DND-41 (cell line): ENCODE measurements at regions not wholly inside any gene's neighbourhood (a gene's known extent, or its start where the extent isn't known, plus 50 kb on each side); places are given as distances from the start of the nearest gene placed in this dataset.

Source experiments
- ATAC-seq: fragments of 200-7000 bp; cut with Tn5 transposase; 3 replicates; pipeline ENCODE4 v1.9.1; 2021; ENCODE audit warnings: low read depth; ENCODE audit not compliant: insufficient read depth
- DNase-seq: peaks from one replicate; pipeline ENCODE4 v3.0.0-alpha.2; 2020
- H2AFZ ChIP-seq: 2 replicates; pipeline ENCODE4 v1.6.0; 2012; ENCODE audit warnings: low read depth, low read length
- H3K27ac ChIP-seq: 2 replicates; pipeline ENCODE4 v1.5.1; 2012; ENCODE audit warnings: low read length, inconsistent platforms
- H3K27me3 ChIP-seq: fragments of 200-600 bp; sonication (generic); 2 replicates; pipeline ENCODE4 v1.6.0; 2012; ENCODE audit warnings: low read length, mild to moderate bottlenecking, inconsistent platforms; ENCODE audit not compliant: insufficient read depth, poor library complexity
- H3K36me3 ChIP-seq: 2 replicates; pipeline ENCODE4 v1.5.1; 2012; ENCODE audit warnings: low read length, inconsistent platforms; ENCODE audit not compliant: insufficient read depth
- H3K4me1 ChIP-seq: 2 replicates; pipeline ENCODE4 v1.5.1; 2012; ENCODE audit warnings: mild to moderate bottlenecking, low read length; ENCODE audit not compliant: insufficient read depth
- H3K4me2 ChIP-seq: 2 replicates; pipeline ENCODE4 v1.6.0; 2012; ENCODE audit warnings: mild to moderate bottlenecking, moderate library complexity, low read length, inconsistent platforms; ENCODE audit not compliant: insufficient read depth
- H3K4me3 ChIP-seq, 2 experiments: fragments of 200-600 bp in 1 of 2; shearing (Covaris generic) in 1 of 2; 2 replicates each; pipeline ENCODE4 v1.5.1; 2012 to 2016; ENCODE audit warnings: inconsistent platforms in 2 of 2, low read length in 2 of 2, mild to moderate bottlenecking in 2 of 2, low read depth in 1 of 2, moderate library complexity in 1 of 2
- H3K79me2 ChIP-seq: 2 replicates; pipeline ENCODE4 v1.6.0; 2012; ENCODE audit warnings: low read length, inconsistent platforms; ENCODE audit not compliant: insufficient read depth
- H3K9ac ChIP-seq: 2 replicates; pipeline ENCODE4 v1.6.0; 2012; ENCODE audit warnings: low read depth, mild to moderate bottlenecking, inconsistent platforms, low read length, moderate library complexity
- H3K9me3 ChIP-seq: 2 replicates; pipeline ENCODE4 v1.5.1; 2012; ENCODE audit warnings: low read length, moderate library complexity, mild to moderate bottlenecking, inconsistent platforms; ENCODE audit not compliant: insufficient read depth, severe bottlenecking
- H4K20me1 ChIP-seq: 2 replicates; pipeline ENCODE4 v1.6.0; 2012; ENCODE audit warnings: low read length; ENCODE audit not compliant: insufficient read depth
- CTCF ChIP-seq: IDR thresholded peaks from 2 replicates; pipeline ENCODE4 v1.5.1; 2012; ENCODE audit warnings: borderline replicate concordance, low read length, moderate library complexity, mild to moderate bottlenecking; ENCODE audit not compliant: poor library complexity, severe bottlenecking; ENCODE audit errors: extremely low read depth
- EZH2 ChIP-seq: IDR thresholded peaks from 3 replicates; pipeline ENCODE4 v1.6.1; 2012; ENCODE audit warnings: borderline replicate concordance, low read depth, mild to moderate bottlenecking, moderate library complexity, low read length, inconsistent platforms; ENCODE audit not compliant: severe bottlenecking

- ATAC-seq: no peak
- Histone ChIP-seq H3K27me3 (no peaks in the 10 kb centered on the region), H3K4me3 (no peak overlapping the region), H3K27ac (no peak overlapping the region), H3K4me2 (no peak overlapping the region), H3K4me1 (no peaks in the 10 kb centered on the region), H3K79me2 (no peaks in the 10 kb centered on the region), H3K9me3 (no peaks in the 10 kb centered on the region), H3K36me3 (no peaks in the 10 kb centered on the region), H4K20me1 (no peaks in the 10 kb centered on the region), H2AFZ (no peak overlapping the region), H3K9ac (no peak overlapping the region)
- TF ChIP-seq CTCF (no peak), EZH2 (no peak)
- no peak for DNase-seq
These were observed 224.3 kb downstream of the MAFB start for GRCh38 chr20:40464731-40465208.

- Histone ChIP-seq H3K27ac (no peak overlapping the region), H3K9ac (no peak overlapping the region), H3K9me3 (no peaks in the 10 kb centered on the region), H2AFZ (no peak overlapping the region), H3K79me2 (no peaks in the 10 kb centered on the region), H3K36me3 (no peaks in the 10 kb centered on the region), H4K20me1 (no peaks in the 10 kb centered on the region), H3K4me2 (no peak overlapping the region), H3K4me3 (no peak overlapping the region), H3K27me3 (no peaks in the 10 kb centered on the region), H3K4me1 (no peaks in the 10 kb centered on the region)
- ATAC-seq: no peak
- no peak for DNase-seq
- TF ChIP-seq EZH2 (no peak), CTCF (no peak)
These were observed 225.9 kb downstream of the MAFB start for GRCh38 chr20:40463171-40463570.

GRCh38 chr20:40462566-40462965, 226.5 kb downstream of the MAFB start:
- no peak overlapping the region for H3K9ac ChIP-seq
- TF ChIP-seq CTCF (no peak), EZH2 (no peak)
- H3K79me2 ChIP-seq: no peaks in the 10 kb centered on the region

GRCh38 chr20:40459299-40459698, 229.7 kb downstream of the MAFB start:
- Histone ChIP-seq H3K79me2 (no peaks in the 10 kb centered on the region), H4K20me1 (no peaks in the 10 kb centered on the region), H3K27ac (no peak overlapping the region), H3K27me3 (peaks cover 11% of the 10 kb centered on the region), H3K36me3 (no peaks in the 10 kb centered on the region), H2AFZ (no peak overlapping the region), H3K4me2 (no peak overlapping the region), H3K9ac (no peak overlapping the region), H3K9me3 (no peaks in the 10 kb centered on the region), H3K4me3 (no peak overlapping the region), H3K4me1 (no peaks in the 10 kb centered on the region)
- ATAC-seq (no peak), DNase-seq (no peak)
- TF ChIP-seq EZH2 (no peak), CTCF (no peak)

More at GRCh38 chr20:40462566-40462965, 226.5 kb downstream of the MAFB start:
- Histone ChIP-seq H3K27me3 (no peaks in the 10 kb centered on the region), H3K27ac (no peak overlapping the region), H3K4me1 (no peaks in the 10 kb centered on the region), H3K36me3 (no peaks in the 10 kb centered on the region), H2AFZ (no peak overlapping the region), H3K9me3 (no peaks in the 10 kb centered on the region), H4K20me1 (no peaks in the 10 kb centered on the region), H3K4me3 (no peak overlapping the region), H3K4me2 (no peak overlapping the region)
- no peak for DNase-seq
- ATAC-seq: no peak
